Activated CD4-positive, alpha-beta T cell treated with anti-CD3 and anti-CD28 coated beads, Interleukin-2, Interleukin-4, amounts not matched to agents 100 ng/mL and 50 ng/mL, durations not matched to agents 16 hours and 8 hours (primary cell): ENCODE measurements at regions not wholly inside any gene's neighbourhood (a gene's known extent, or its start where the extent isn't known, plus 50 kb on each side); places are given as distances from the start of the nearest gene placed in this dataset.
"Not testable (repeated sequence)": the region's sequence is repeated elsewhere in the genome, so short reads cannot be mapped to it uniquely, and the experiment has no call there.

Experiments
- DNase-seq: peaks from one replicate; pipeline ENCODE4 v3.0.0-alpha.2; 2020; ENCODE audit warnings: low spot score

- DNase-seq: no peak
Measured at GRCh38 chr3:20246662-20247061, 60.7 kb upstream of the SGO1 start.

DNA sequence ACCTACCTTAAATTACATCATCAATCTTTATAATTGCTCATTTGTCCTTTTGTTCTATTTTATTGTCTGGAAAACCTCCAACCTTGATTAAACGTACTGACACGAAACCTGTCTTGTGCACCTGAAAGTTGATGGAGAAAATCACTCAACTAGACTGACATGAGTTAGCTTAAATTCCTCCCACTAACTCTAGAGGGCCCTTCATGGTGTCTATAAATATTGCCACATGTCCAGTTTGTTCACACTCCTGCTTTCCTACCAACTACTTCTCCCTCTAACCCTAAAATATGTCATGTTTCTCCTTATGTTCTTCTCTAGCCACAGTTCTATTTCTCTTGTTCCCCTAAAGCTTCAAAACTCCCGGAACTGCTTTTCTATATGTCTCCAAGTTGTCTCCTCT lies 59.8 kb upstream of the SGO1 start:
- DNase-seq: no peak

DNA sequence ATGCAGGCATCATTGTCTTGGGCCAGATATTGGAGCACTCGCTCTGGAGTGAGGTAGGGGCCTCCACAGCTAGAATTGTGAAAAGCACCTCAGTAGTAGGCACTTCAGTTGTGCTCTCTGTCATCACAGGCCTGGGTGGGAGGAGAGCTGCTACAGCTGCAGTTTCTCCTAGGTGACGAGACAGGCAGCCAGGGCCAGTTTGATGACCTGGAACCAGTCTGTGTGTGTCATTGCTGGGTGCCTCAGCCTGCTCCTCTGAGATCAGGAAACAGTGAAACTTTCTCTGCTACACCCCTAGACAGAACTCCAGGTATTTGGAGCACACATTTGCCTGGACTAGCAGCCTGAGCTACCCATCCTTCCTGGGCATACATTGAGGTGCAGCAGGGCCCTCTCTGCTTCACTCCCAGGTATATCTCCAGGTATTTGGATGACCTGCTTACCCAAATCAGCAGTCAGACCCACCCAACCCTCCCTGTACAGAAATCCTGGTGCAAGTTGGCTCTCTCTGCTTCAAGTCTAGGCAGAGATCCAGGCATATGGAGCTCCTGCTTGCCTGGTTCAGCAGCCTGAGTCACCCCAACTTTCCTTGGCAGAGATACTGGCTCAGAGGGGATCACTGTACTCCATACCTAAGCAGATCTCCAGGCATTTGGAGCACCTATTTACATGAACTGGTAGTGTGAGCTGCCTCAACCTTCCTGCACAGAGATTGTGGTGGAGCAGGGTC lies 54.3 kb upstream of the SGO1 start:
- no peak for DNase-seq

DNA sequence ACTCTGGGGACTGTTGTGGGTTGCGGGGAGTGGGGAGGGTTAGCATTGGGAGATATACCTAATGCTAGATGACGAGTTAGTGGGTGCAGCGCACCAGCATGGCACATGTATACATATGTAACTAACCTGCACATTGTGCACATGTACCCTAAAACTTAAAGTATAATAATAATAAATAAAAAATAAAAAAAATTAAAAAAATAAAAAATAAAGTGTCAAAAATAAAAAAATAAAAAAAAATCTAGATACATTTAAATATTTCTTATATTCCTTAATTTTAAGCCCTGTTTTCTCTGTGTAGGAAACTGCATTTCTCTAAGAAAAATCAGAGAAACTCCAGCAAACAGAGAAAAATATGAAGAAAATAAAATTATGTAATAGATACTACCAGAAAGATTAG lies 52.2 kb upstream of the SGO1 start:
- DNase-seq: not testable (repeated sequence)

- no peak for DNase-seq
Measured at GRCh38 chr3:20236603-20237002, 50.6 kb upstream of the SGO1 start.
